Activated CD4-positive, CD25-positive, alpha-beta regulatory T cell treated with anti-CD3 and anti-CD28 coated beads, Interleukin-2, amount 50 U/mL, for 72 hours (primary cell): ENCODE measurements at regions not wholly inside any gene's neighbourhood (a gene's known extent, or its start where the extent isn't known, plus 50 kb on each side); places are given as distances from the start of the nearest gene placed in this dataset.
"Not testable (repeated sequence)": the region's sequence is repeated elsewhere in the genome, so short reads cannot be mapped to it uniquely, and the experiment has no call there.

Source experiments
- DNase-seq: peaks from one replicate; pipeline ENCODE4 v3.0.0; 2021

DNA sequence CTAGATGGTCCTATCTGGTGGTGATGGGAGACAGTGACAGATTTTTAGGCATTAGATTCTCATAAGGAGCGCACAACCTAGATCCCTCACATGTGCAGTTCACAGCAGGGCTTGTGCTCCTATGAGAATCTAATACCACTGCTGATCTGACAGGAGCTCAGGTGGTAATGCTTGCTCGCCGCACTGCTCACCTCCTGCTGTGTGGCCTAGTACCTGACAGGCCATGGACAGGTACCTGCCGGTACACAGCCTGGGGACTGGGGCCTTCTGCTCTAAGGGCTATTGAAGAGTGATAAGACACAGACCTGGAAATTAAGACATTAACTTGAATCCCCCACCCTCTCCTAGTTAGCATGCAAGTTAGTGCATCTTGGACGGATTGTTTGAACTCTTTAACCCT is 64.4 kb downstream of the KLRB1 start:
- DNase-seq = not testable (repeated sequence)

DNA sequence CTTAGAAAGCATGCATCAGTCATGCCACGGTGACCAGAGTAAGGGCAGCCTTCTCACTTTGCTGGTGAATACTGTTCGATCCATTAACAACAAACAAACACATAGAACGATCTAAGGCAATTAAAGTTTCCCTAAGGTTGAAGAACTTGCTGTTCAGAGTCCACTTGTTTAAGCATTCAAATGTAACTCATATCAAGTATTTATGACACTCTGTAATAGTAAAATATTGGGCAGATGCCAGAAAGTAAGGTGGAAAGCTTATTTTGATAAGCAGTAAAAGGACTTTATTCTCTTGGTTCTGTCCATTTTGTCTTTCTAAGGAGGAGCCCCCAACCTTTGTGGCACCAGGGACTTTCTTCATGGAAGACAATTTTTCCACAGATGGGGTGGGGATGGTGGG is 64.9 kb downstream of the KLRB1 start:
- not testable (repeated sequence) for DNase-seq

DNA sequence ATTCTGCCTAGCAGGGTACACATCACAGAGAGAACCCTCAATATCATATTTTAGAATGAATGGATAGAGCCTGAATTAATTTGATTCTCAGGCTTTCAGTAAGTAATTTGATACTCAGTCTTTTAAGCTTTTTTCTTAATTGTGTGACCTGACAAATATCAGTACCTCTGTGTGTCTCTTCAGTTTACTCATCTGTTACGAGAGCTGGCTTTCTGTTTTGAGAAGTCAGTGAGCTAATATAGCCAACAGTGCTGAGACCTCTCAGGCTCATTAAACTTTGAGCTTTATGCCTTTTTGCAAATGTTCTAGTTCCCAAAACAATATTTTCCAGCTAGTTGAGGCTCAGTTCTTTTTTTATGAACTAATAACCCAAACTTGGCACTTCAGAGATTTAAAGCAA is 91.8 kb downstream of the KLRB1 start:
- not testable (repeated sequence) for DNase-seq

DNA sequence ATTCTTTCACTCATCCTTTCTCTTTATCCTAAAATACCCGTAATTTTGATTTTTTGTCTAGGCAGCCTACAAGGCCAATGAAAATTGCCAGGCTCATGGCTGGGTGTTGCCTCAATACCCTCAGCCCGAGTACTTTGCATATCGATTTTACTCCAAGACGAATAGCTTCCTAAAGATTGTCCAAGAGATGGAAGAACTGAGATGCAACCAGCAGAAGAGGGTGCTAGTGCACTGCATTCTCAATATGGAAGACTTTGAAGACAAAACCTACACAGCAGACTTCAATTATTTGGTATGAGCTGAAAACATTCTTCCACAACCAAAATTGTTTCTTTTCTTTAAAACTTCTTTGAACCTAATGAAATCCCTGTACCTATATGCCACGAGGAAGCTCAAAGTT is 95.0 kb downstream of the KLRB1 start:
- not testable (repeated sequence) for DNase-seq

DNA sequence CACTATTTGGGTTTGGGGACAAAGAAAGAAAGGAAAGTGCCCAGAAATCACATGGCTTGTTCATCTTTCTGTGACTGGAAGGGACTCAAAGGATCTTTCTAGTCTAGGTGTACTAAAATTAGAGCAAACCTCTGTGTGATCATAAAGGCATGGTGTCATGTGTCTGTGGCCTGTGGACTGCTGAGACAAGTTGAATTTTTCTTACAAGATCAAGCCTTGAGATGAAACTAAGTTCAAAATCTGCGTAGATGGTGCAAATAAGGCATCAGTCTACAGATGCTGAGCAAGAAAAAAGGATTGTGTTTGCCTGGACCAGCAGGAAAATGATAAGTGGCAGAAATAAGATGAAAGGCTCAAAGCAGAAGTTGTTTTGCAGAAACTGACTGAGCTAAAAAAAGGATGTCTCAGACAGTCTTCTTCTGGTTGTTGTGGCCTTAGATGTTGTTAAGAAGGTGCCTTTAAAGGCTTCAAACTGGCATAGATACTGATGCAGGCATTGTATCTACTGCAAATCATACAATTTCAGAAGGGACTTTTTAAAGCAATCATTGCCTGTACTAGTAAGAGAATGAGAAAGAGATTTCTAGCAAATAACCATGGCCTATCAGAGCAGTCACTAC is 97.2 kb downstream of the KLRB1 start:
- DNase-seq = not testable (repeated sequence)

DNA sequence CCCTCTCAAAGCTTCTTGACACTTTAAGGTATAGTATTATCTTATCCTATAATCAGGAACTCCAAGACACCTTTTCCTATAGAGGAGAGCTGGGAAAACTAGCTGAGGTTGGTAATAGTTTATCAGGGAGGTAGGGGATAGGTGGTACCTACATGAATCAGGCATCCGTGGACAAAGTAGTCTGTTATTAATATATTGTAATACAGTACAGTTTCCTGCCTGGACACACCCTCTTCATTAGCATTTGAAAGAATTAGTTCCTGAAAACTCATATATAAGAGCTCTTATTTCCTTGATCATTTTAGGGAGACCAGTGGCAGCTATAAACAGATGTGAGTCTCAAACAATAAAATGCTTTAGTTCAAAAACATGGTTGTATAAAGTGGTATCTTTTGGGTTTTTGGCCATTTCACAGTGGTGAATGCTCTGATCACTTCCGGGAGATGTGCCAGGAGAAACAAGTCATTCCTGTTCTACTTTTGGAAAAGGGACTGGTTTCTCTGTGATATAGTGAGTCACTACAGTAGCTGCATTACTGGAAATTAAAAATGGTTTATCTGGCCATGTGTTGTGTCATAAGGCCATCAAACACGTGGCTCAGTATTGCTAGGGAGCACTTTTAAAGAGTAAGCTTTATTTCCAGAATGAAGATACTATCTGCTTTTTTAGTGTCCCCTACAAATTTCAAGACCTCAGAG is 98.1 kb downstream of the KLRB1 start:
- no peak for DNase-seq

DNA sequence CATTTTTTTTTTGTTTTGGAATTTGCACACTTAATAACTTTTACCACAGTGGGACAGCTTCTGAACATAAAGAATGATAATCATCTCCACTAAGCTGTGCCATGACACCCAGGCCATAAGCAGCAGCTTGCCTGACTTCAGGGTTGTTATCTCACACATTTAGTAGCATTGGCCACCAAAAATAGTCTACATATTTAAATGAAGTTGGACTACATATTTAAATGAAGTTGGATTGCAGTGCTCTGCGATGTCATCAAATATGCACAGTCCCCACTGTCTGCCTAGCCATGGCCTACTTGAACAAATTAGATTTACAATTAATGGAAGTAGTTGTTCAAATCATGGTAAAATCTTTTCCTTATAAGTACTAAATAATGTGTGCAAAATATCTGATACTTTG is 101.0 kb downstream of the KLRB1 start:
- no peak for DNase-seq

DNA sequence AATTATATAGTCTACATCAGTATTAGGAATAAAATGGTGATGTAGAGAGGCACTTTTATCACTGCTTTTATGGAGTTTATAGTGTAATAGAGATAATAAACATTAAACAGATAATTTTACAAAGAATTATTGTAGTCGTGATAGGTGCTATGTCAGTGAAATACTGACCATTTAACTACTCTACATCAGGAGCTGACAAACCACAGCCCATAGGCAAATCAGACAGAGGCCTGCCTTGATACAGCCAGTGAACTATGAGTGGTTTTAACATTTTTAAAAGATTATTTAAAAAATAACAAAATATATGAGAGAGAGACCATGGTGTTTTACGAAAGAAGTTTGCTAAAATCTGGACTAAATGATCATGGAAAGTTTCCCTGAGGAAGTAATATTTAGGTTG is 104.3 kb downstream of the KLRB1 start:
- DNase-seq = not testable (repeated sequence)

DNA sequence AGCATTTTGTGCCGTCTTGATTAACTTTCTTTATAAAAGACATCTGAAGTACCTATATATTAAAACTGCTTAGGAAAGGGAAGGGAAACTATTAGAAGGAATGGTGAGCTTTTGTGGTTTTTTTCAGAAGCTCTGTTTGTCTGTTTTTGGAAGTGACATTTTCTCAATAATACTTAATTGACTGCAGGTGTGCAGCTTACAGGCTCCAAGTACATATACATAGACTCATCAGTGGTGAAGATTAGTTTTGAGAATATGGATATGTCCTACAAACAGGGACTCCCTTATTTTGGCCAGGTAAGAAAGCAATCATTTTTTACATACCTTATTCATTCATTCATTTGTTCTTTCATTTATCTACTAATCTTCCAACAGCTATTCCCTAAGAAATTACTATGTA is 104.9 kb downstream of the KLRB1 start:
- not testable (repeated sequence) for DNase-seq

DNA sequence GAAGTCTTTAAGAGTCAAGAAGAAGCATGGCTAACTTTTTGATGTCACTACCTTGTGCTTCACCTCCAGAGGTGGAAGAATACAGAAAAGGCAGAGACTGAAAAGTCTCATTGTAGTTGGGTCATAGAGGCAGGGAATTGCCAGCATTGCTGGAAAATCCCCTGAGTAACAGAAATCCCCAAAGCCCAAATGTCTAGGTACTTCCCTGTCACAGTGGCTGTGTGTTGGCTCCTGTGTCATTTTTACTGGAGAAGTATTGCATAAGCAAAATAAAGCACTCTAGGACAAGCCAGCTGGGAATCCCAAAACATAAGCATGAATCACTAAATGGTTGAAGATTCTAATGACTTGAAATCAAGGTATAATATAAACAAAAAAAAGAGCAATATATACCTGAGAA is 114.4 kb downstream of the KLRB1 start:
- DNase-seq = not testable (repeated sequence)

DNA sequence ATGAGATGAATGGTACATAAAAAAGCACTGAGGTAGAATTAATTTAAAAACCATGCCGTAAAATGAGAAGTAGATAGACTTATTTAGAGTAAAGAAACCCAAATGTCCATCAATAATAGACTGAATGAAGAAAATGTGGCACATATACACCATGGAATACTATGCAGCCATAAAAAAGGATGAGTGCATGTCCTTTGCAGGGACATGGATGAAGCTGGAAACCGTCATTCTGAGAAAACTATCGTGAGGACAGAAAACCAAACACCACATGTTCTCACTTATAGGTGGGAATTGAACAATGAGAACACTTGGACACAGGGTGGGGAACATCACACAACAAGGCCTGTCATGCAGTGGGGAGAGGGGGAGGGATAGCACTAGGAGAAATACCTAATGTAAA is 126.4 kb downstream of the KLRB1 start:
- DNase-seq = not testable (repeated sequence)

DNA sequence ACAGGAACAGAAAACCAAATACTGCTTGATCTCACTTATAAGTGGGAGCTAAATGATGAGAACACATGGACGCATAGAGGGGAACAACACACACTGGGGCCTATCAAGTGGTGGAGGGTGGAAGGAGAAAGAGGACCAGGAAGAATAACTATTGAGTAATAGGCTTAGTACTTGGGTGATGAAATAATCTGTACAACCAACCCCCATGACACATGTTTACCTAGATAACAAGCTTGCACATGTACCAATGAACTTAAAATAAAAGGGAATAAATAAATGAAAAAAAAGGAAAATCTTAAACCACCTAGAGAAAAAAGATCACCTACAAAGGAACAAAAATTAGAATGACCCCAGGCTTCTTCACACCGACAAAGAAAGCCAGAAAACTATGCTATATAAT is 133.5 kb downstream of the KLRB1 start:
- DNase-seq = not testable (repeated sequence)

DNA sequence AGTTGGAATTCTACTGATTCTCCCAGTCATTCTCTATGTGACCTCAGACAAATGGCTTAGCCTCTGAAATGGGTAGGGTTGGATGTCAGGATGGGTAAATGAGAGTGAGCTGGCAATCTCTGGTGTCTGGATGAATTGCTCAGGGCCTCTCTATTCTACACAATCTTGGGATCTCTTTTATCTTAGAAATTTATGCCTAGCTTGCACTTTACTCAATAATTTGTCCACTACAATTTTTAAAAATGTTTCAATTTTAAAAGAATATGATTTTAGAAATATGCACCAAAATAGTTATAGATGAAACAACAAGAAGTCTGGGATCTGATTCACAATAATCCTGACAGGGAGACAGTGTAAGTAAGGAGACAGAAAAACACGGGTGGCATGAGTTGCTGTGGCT is 134.1 kb downstream of the KLRB1 start:
- not testable (repeated sequence) for DNase-seq

DNA sequence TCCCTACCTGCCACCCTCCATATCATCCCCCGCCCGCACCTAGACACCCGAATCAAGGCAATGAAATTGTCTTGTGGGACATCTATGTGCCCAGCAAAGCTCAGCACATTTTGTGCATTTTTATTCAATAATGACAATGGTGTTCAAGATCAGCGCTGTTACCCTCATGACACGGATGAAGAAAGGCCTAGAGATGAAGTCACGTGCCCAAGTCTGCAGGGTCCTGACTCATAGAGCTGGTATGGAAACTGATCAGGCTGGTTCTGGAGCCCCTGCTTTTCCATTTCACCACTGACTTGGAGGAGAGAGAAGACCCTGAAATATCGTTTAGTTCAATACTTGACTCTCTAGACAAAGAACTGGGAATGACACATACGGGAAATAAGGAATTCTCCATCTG is 136.2 kb downstream of the KLRB1 start:
- DNase-seq = not testable (repeated sequence)

DNA sequence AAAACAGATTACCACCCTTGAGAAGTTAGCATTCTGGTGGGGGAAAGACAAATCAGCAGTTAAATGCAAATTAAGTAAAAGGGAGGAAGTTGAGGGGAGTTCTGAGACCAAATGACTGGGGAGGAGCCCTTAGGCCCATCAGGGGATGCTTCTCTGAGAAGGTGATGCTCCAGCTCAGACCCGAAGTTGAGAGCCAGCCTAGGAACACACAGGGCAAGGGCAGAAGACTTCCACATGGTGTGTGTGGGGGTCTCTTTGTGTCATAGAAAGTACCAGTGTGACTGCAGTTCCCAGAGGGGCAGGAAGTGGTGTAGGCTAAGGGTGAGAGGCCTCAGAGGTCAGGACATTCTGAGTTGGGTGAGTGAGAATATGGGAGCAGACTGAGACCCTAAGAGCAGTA is 137.3 kb downstream of the KLRB1 start:
- not testable (repeated sequence) for DNase-seq

DNA sequence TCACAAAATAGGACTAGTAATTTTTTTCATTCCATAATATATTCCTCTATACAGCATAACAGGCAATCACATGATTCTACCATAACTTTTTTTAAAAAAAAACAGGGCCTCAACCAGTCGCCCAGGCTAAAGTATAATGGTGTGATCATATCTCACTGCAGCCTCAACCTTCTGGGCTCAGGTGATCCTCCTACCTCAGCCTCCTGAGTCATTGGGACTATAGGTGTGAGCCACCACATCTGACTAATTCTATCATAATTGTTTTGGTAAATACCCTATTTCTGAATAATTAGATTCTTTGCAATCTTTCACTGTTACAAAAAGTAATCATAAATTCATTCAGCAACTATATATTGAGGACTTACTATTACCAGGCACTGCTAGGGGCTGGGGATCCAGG is 137.8 kb downstream of the KLRB1 start:
- DNase-seq = not testable (repeated sequence)

DNA sequence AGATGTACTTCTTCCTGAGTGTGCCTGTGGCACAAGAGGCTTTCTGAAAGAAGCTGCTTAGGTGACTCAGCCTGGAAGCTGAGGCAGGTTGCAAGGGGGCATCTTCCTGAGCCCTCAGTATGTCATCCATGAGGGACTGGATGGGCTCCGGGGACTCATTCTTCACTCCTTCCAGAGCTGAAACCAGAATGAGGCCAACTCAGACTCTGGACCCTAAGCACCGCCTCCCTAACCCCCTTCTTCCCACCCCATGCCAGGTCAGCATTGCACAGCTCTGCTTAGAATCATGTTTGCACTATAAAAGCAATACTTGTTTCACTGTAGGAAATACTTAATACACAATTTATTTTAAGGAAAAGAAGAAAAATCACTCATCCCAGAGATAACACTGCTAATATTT is 138.3 kb downstream of the KLRB1 start:
- DNase-seq = not testable (repeated sequence)

DNA sequence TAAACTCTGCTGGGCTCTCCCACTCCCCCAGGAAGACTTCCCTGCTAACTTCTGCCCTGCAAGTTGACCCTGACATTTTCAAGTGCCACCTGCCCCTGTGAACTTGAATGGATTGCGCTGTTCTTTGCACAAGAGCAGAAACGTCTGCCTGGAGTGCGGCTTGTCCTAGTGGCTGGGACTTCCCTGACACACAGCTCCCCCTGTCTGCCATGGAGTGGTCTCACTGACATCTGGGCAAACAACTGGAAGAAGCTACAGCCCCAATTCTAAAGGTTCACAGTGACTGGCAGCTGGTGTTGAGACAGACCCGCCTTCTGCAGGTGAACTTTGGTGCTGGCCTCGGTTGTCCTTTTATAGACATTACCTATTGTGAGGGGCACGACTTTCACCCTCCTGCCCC is 138.7 kb downstream of the KLRB1 start:
- DNase-seq = not testable (repeated sequence)

DNA sequence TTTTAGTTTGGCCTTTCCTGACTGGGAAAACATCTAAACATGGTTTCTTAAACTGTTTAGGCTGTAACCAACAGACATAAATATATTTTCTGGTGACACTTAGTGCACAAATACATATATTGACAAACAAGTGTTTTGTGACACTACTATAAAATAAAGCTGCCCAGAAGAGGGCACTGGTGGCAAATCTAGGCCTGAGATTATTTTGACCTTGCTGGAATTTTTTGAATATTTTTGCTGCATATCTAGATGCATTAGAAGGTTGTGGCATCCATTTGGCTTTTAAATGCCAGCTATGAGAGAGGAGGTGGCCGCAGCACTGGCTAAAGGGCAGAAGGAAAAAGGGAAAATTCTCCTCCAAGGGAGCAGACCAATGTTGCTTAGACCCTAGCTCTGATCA is 139.6 kb downstream of the KLRB1 start:
- DNase-seq = not testable (repeated sequence)

DNA sequence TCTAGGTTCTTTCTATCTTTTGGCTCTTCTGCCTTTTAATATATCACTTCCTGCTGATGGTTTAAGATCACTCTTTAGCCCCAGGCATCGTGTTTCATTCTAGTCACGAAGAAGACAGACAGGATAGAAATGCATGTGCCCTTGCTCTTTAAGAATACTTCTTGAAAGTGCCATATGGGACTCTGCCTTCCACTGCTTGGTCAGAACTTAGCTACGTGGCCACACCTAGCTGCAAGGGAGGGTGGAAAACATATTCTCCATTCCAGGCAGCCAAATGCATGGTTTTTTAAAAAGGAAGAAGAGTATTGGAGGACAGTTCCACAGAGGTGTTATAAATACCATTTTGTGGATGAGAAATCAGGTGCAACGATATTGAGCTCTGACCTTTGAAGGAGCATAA is 143.3 kb downstream of the KLRB1 start:
- no peak for DNase-seq

DNA sequence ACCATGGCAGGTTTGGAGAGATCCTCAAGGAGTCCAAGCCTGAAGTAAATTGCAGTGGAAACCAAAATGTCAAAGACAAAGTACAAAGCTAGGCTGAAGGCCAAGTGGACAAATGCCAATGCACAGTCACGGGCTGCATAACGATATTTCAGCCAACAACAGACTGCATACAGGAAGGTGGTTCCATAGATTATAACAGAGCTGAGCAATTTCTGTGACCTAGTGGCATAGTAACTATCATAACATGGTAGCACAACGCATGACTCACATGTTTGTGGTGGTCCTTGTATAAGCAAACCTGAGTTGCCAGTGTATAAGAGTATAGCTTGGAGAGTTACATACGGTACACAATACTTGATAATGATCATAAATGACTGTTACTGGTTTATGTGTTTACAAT is 152.2 kb downstream of the KLRB1 start:
- DNase-seq = not testable (repeated sequence)

DNA sequence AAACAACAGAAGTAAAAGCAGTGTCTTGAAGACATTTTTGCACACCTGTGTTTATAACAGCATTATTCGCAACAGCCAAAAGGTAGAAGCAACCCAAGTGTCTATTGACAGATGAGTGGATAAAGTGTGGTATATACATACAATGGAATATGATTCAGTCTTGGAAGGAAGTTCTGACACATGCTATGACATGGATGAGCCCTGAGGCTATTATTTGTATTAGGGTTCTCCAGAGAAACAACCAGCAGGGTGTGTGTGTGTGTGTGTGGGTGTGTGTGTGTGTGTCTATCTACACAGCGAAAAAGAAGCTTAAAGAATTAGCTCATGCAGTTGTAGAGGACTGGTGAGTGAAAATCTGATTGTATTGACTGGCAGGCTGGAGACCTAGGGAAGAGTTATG is 153.7 kb downstream of the KLRB1 start:
- DNase-seq = not testable (repeated sequence)

DNA sequence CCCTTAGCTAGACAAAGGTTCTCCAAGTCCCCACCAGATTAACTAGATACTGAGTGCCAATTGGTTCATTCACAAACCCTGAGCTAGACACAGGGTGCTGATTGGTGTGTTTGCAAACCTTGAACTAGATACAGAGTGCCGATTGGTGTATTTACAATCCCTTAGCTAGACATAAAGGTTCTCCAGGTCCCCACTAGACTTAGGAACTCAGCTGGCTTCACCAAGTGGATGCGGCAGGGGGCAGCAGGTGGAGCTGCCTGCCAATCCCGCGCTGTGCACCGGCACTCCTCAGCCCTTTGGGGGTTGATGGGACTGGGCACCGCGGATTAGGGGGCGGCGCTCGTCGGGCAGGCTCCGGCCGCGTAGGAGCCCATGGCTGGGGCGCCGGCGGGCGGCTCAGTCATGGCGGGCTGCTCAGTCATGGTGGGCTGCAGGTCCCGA is 157.6 kb downstream of the KLRB1 start:
- DNase-seq = not testable (repeated sequence)

DNA sequence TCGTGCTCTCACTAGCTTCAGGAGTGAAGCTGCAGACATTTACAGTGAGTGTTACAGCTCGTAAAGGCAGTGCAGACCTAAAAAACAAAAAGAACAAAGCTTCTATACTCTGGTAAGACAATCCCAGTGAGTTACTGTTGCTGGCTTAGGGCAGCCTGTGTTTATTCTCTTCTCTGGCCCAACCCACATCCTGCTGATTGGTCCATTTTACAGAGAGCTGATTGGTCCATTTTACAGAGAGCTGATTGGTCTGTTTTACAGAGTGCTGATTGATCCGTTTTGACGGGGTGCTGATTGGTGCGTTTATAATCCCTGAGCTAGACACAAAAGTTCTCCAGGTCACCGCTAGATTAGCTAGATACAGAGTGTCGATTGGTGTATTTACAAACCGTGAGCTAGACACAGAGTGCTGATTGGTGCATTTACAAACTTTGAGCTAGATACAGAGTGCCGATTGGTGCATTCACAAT is 158.0 kb downstream of the KLRB1 start:
- DNase-seq = not testable (repeated sequence)

DNA sequence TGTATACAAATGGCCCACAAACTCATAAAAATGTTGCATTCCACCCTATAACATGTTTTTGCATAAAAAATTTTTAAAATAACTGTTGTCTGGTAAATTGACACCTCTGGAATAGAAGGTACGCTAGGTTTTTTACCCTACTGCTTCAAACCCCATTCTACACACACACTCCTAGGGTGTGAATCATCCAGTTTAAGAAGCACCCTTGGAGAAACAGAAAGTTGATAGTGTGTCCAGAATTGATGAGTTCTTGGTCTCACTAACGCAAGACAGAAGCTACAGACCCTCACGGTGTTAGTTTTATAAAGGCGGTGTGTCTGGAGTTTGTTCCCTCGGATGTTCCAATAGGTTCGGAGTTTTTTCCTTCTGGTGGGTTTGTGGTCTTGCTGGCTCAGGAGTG is 158.5 kb downstream of the KLRB1 start:
- no peak for DNase-seq
